ENCODE measurements at regions not wholly inside any gene's neighbourhood (a gene's known extent, or its start where the extent isn't known, plus 50 kb on each side); places are given as distances from the start of the nearest gene placed in this dataset.
"Not testable (repeated sequence)": the region's sequence is repeated elsewhere in the genome, so short reads cannot be mapped to it uniquely, and the experiment has no call there.

DNA sequence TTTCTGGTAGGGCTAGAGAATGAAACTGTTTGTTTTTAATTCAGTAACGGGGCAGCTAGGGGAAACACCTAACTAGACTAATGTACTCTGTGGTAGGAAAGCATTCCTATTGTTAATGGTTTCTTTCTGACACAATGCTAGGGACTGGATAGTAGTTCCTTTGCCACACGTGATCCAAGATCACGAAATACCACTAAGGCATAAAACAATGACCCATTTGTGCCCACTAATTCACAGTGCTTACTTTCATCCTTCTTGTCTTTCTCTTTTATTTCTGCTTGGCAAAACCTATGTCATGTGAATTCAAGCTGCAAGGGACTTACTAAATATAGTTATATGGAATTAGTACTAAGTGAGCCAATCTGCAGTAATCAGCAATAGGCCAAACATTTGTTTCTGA is 834.1 kb upstream of the SLITRK6 start:
- no TSS peak for BruUV-seq (replicated peaks)
- ChIA-PET CTCF (ENCODE audit: unreplicated experiment) (no interaction called here), POLR2A (interaction anchor here (0.5 kb wide), 1 partner anchor 852 kb away, joined by 4 read pairs; no protein-coding TSS in a partner anchor)
- Histone ChIP-seq H3K9me3 (ENCODE audit: low read length) (no peaks in the 10 kb centered on the region), H4K20me1 (ENCODE audit: insufficient read depth, low read length) (no peaks in the 10 kb centered on the region), H3K36me3 (ENCODE audit: insufficient read depth, low read length) (no peaks in the 10 kb centered on the region), H3K4me1 (ENCODE audit: insufficient read depth, low read length, poor library complexity, severe bottlenecking) (no peaks in the 10 kb centered on the region), H3K4me2 (ENCODE audit: low read length) (no peak overlapping the region), H3K27ac (ENCODE audit: low read depth, low read length, poor library complexity, severe bottlenecking) (no peak overlapping the region), H3K79me2 (ENCODE audit: insufficient read depth, low read depth, low read length) (no peaks in the 10 kb centered on the region), H2AFZ (ENCODE audit: low read length) (no peak overlapping the region), H3K9me2 (ENCODE audit: insufficient read depth, low read length) (no peaks in the 10 kb centered on the region), H3K4me3 (ENCODE audit: low read depth, low read length, poor library complexity, severe bottlenecking) (no peak overlapping the region)
- DNase-seq (ENCODE audit: low spot score), result no peak
- intact Hi-C loops (cut with micrococcal nuclease; ENCODE audit: unreplicated experiment), result no loop called here
- TF ChIP-seq EZH2phosphoT487 (IDR thresholded peaks at IDR 0.05; ENCODE audit: borderline replicate concordance, low read depth, low read length) (no peak), CTCF (conservative IDR thresholded peaks at IDR 0.05; ENCODE audit: low read length) (no peak)

DNA sequence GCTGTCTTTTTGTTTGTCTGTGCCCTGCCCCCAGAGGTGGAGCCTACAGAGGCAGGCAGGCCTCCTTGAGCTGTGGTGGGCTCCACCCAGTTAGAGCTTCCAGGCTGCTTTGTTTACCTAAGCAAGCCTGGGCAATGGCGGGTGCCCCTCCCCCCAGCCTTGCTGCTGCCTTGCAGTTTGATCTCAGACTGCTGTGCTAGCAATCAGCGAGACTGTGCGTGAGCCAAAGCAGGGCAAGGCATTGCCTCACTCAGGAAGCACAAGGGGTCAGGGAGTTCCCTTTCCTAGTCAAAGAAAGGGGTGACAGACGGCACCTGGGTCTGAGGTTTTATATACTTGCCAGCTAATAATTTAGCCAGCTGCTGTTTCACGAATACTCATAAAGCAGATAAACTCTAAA is 852.0 kb upstream of the SLITRK6 start:
- BruUV-seq (replicated peaks); intact Hi-C loops (cut with micrococcal nuclease; ENCODE audit: unreplicated experiment); H3K4me2 ChIP-seq (ENCODE audit: low read length); DNase-seq (ENCODE audit: low spot score); H4K20me1 ChIP-seq (ENCODE audit: insufficient read depth, low read length); H3K79me2 ChIP-seq (ENCODE audit: insufficient read depth, low read depth, low read length); H2AFZ ChIP-seq (ENCODE audit: low read length); H3K9me3 ChIP-seq (ENCODE audit: low read length); H3K36me3 ChIP-seq (ENCODE audit: insufficient read depth, low read length); H3K27ac ChIP-seq (ENCODE audit: low read depth, low read length, poor library complexity, severe bottlenecking); H3K9me2 ChIP-seq (ENCODE audit: insufficient read depth, low read length); H3K4me3 ChIP-seq (ENCODE audit: low read depth, low read length, poor library complexity, severe bottlenecking); POLR2A ChIA-PET; CTCF ChIA-PET (ENCODE audit: unreplicated experiment); H3K4me1 ChIP-seq (ENCODE audit: insufficient read depth, low read length, poor library complexity, severe bottlenecking): not testable (repeated sequence)

- Histone ChIP-seq H3K27ac (ENCODE audit: low read depth, low read length, poor library complexity, severe bottlenecking) (no peak overlapping the region), H4K20me1 (ENCODE audit: insufficient read depth, low read length) (no peaks in the 10 kb centered on the region), H3K4me1 (ENCODE audit: insufficient read depth, low read length, poor library complexity, severe bottlenecking) (no peaks in the 10 kb centered on the region), H3K4me3 (ENCODE audit: low read depth, low read length, poor library complexity, severe bottlenecking) (no peak overlapping the region), H3K9me2 (ENCODE audit: insufficient read depth, low read length) (no peaks in the 10 kb centered on the region), H3K9me3 (ENCODE audit: low read length) (no peaks in the 10 kb centered on the region), H3K36me3 (ENCODE audit: insufficient read depth, low read length) (no peaks in the 10 kb centered on the region), H2AFZ (ENCODE audit: low read length) (no peak overlapping the region), H3K79me2 (ENCODE audit: insufficient read depth, low read depth, low read length) (no peaks in the 10 kb centered on the region), H3K4me2 (ENCODE audit: low read length) (no peak overlapping the region)
- POLR2A ChIA-PET, result no interaction called here
- no peak for DNase-seq (ENCODE audit: low spot score)
- intact Hi-C loops (cut with micrococcal nuclease; ENCODE audit: unreplicated experiment), result no loop called here
- no TSS peak for BruUV-seq (replicated peaks)
- CTCF ChIA-PET (ENCODE audit: unreplicated experiment), result no interaction called here
- TF ChIP-seq EZH2phosphoT487 (IDR thresholded peaks at IDR 0.05; ENCODE audit: borderline replicate concordance, low read depth, low read length) (no peak), CTCF (conservative IDR thresholded peaks at IDR 0.05; ENCODE audit: low read length) (no peak)
Observed at GRCh38 chr13:86653009-86653408, 853.8 kb upstream of the SLITRK6 start.
